HG02642 (cell line): ENCODE measurements at regions not wholly inside any gene's neighbourhood (a gene's known extent, or its start where the extent isn't known, plus 50 kb on each side); places are given as distances from the start of the nearest gene placed in this dataset.

Experiments
- ATAC-seq: cut with Tn5 transposase; IDR thresholded peaks from one replicate; pipeline ENCODE4 v1.9.1; 2021; ENCODE audit warnings: mild to moderate bottlenecking; ENCODE audit not compliant: unreplicated experiment, poor library complexity

DNA sequence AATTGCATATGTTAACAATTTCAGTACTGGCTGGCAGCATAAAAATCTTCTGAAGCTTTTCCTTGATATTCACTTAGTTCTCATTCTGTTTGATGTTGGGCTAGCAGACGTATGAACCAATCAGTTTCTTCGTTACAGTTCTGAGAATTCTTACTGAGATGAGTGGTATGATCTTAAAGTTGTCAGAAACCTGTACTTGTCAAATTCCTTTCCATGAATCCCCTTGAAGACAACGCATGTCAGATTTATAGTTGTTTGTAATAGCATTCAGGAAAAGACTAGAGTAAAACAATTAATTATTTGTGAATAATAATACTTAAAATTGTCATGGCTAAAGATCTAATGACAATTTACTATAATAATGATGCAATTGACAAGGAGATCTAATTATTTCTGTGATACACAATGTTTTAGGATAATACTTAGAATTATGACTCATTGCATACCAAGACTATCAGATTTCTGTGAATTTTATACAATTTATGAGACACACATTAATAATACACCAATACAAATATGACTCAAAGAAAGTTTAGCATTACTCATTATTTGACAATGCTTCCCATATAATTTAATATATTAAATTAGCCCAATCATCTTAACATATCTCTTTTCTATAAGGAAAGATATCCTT, 447.2 kb downstream of the RFC3 start:
- ATAC-seq: no peak

DNA sequence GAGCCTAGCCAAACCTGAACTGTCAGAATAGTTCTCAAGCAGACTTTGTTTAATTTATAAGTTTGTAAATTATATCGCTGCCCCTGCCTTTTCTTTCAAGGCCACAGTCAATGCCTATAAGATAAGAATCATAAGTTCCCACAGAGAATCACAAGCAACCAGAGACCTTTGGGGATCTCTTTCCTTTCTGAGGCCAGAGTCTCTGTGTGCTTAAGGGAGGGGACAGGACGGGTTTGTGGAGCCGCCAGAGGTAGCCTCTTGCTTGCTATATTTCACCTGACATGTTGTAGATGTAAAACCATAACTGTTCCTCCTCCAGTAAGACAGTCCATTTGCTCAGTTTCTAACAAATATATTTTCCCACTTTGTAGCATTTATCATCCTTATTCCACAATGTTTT, 458.8 kb downstream of the RFC3 start:
- ATAC-seq: no peak

DNA sequence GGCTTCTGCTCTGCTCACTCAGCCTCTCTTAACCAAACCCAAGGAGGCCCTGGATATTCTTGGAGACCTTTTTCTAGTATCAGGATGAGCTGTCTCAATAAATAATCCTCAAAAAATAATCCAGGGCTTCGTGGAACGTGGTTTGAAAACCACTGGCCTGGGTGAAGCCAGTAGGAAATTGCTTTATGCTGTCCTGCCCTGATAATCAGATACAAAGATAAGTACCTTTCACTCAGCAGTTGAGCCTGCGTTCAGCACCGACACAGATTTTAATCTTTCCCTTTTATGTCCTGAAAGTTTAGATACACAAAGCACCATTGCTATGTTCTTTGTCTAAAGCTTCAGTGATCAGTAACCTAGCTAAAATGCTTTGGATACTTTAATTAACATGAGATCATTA, 460.0 kb downstream of the RFC3 start:
- ATAC-seq: no peak

DNA sequence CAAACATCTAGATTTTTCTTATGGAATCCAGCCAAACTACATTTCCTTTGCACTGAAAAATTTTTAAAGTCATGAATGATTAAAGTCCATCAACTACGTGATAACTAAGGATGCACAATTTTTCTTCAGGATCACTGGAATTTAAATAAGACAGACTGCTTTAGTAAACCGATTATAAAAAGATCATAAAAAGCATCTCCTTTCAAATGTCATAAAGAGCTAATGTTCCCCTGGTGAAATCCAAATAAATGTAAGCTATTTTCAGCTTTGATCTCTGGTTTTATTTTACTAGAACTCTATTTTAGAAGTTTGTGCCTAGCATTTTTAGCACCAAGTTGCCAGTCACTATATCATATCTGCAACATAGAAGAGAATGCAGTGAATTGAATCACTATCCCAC, 460.8 kb downstream of the RFC3 start:
- no peak for ATAC-seq

DNA sequence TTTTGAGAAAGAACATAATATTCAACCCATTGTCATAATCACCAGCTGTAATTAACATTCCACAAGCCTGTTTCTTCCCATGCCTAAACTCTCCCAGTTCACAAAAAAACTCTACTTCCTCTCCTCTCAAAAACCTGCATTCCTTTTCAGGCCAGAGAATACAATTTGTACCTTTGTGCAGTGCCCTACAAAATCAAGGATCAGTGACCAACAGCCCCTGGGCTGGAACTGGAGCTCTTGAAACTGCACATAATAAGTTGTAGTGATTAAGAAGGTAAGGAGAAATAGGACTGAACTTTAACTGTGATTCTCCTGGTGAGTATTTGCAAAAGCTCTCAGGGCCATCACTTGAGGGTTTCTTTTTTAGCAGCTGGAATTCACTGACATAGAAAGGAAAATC, 472.7 kb downstream of the RFC3 start:
- ATAC-seq: no peak

DNA sequence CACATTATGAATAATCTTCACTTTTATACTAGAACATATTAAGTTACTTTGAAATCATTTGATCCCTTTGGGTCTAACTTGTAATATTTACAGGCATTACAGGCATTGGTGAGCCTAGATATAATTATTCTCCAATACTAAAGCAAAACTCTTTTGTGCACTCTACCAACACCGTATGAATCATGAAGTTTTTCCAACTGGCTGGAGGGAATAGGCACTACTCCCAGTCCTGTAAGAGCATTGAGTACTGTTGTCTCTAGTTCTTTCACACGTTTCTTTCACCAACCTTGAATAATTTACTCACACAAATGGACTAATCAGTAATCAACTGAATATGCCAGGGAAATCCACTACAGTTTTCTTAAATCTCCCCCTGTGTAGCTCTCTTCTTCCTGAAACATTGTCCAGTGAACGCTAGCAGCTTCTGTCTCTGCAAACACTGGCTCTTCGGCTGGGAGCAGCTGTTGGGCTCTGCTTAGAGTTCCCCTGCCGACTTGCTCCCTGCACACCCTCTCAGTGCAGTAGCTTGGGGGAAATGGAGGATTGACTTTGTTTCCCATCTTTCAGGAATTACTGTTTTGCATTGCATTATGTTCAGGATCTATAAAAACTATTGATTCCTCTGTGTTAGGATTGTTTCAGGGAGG, 476.7 kb downstream of the RFC3 start:
- no peak for ATAC-seq

DNA sequence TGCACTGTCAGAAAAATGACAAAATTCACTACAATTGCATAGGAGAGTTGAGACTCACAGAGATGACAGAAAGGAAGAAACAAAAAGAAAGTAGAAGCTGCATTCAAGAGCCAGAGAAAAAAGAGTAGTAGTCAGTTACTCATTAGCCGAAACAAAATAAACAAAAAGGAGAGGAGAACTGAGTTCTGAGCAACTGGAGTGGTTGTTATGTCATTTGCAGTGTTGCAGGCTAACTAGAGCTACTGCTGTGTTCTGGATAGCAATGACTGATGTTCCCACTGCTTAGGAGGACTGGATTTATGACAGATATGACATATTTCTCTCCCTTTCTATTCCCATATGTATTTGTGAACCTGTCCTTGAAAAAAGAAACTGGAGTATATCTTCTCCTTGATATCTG, 482.6 kb downstream of the RFC3 start:
- no peak for ATAC-seq

DNA sequence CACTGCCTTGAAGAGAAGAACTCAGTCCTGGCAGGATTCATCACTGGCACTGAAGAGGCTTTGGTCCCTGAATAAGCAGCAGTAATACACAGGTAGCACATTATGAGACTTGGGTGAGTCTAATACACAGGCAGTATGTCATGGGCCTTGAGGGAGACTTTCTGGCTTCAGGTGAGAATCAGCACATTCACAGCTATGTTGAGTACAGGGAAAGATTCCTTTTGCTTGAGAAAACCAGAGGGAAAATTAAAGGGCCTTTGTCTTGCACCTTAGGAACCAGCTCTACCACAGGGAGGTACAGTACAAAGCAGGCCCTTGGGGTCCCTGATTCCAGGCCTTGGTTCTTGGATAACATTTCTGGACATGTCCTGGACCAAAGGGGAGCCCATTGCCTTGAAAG, 484.6 kb downstream of the RFC3 start:
- ATAC-seq: no peak

DNA sequence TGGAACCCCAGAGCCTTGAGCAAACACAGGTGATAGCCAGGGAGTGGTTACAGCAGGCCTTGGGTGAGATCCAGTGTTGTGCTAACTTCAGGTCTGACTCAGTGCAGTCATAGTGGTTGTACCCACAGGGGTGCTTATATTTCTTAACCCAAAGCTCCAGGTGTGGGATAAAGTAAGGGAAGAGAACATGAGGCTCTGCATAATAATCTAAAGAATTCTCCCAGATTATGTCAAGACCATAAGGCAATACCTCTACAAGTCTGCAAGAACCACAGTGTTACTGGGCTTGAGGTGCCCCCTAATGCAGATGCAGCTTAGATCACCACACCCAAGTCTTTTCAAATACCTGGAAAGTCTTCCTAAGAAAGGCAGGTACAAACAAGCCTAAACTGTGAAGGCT, 485.4 kb downstream of the RFC3 start:
- no peak for ATAC-seq

DNA sequence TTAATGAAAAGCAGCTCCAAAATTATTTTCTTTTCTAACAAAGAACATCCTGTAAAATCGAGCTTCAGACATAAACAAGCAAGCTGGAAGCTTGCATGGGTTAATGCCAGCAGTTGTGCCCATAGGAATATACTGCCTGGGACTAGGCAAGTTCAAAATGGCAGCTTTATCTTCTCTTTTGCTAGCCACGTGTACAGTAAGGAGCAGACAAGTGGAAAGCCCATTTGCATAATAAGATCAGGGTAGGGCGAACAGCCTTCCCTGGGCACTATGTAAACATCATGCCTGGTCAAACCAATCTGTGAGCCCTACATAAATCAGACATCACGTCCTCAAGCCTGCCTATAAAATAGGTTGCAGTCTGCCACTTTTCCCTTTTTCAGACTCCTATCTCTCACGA, 489.7 kb downstream of the RFC3 start:
- ATAC-seq: no peak

DNA sequence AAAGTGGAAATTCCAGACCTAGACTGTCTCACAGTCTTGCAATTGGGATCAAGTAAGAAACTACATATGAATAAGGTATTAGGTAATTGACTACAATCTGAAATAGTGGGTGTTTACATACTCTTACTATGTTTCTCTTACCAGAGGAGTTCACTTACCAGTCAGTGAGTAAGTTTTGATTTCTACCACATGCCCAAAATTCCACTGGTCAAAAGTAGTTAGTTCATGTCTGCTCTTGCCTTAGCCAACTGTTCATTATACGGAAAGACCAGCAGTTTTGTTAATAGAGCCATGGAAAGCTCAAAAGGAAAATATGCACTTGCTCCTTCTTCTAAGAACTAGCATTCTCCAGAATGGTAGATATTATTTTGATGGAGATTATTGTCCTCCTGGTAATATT, 490.8 kb downstream of the RFC3 start:
- ATAC-seq: no peak

DNA sequence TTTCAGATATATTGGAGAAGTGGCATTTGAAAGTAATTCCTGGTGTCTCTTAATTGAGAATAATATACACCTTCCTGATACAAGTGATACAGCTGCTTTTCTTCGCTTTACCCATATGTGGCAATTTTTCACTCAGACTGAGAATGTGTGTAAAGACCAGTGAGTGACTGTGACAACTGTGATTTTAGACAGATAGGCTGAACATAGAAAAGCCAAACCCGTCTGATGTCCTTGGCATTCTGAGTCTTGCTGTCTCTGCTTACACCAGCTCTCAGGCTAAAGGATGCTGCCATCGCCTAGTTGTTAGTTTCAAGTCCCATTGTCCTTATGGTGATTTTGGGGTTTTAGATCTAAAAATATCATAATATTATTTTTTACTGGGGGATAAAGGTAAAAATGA, 492.6 kb downstream of the RFC3 start:
- no peak for ATAC-seq

DNA sequence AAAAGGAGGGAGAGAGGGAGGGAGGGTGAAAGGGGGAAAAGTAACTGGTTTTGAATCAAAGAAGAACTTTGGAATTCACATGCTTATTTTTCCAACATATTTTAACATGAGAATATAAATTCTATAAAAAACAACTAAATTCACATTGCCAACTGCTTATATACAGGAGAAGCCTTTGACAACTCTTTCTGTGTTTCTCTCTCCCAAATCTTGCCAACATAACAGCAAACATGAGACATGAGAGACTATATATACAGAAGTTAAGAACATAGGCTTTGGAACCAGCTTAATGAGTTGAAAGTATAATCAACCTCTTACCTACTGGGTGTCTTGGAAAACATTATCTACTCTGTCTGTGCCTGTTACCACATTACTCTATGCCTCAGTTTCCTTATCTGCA, 493.3 kb downstream of the RFC3 start:
- no peak for ATAC-seq

DNA sequence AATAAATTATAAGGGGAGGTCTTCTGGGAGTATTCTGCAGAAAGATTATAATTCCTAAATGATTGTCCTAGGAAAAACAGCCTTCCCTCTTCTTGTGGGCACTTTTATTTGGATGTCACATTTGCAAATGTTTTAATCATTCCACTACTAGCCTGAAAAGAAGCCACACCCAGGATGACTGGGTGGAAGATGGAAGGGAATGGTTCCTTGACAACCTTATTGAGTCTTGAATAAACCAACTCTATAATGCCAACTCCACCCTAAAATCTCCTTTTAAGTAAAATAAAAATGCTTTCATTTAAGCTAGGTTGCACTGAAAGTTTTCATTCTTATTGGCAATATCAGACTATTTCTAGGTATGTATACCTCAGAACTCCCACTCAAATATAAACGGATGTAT, 494.6 kb downstream of the RFC3 start:
- no peak for ATAC-seq

DNA sequence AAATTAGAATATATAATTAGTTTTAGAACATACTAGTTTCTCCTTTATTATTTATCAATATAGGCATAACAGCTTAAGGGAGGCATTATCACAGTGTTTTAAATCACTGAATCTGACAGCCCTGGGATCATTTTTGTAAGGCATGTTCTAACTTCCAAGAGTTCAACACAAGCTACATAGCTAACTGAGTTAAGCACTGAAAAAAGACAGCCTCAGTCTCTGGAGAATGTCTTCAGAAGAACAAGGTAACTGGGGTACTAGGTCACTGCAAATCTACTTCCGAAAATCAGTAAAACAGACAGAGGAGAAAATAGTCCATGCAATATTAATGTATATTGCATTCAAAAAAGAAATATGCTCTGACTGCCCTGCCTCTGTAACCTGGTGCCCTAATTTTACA, 502.1 kb downstream of the RFC3 start:
- no peak for ATAC-seq

DNA sequence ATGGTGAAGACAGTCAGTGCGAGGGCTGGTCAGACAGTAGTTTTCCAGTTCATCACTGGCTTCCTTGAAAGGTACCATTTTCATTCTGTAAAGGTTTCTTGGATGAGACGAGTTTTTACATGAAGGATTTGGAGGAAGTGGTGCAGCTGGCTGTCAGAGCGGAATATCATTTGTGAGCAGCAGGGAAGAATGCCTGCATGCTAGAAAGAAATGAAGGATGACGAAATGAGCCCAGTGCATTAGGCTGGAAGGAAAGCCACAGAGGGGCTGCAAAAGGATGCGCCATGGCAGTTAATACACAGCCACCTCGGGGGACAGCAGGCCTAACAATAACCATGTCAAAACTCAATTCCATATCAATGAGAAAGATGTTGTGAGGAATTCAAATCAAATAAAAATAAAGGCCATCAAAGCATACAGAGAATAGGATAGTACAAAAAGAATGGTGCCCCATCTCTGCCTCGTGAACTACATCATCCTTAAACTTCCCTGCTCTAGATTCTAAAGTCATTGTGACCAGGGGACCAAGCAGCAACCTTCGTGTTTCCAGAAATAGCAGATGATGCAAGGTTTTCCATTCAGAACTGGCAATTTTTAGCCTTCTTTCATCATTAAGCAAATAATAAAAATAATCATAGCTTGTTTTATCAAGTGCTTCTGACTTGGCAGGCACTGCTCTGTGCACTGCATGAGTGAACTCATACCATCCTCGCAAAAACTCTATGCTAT, 504.2 kb downstream of the RFC3 start:
- no peak for ATAC-seq

DNA sequence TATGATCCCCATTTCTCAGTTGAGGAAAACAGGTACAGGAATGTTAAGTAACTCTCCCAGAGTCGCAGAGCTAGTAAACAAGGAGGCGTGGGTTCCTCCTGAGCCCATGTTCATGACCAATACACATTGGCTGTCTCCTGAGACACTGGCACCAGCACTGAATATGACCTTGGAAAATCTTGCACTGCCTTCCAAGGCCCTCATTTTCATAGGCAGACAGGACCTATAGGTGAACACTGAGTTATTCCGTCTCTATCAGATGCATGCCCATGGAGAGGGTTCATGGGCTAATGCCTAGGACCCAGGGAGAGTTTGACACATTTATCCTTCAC, 504.8 kb downstream of the RFC3 start:
- no peak for ATAC-seq

DNA sequence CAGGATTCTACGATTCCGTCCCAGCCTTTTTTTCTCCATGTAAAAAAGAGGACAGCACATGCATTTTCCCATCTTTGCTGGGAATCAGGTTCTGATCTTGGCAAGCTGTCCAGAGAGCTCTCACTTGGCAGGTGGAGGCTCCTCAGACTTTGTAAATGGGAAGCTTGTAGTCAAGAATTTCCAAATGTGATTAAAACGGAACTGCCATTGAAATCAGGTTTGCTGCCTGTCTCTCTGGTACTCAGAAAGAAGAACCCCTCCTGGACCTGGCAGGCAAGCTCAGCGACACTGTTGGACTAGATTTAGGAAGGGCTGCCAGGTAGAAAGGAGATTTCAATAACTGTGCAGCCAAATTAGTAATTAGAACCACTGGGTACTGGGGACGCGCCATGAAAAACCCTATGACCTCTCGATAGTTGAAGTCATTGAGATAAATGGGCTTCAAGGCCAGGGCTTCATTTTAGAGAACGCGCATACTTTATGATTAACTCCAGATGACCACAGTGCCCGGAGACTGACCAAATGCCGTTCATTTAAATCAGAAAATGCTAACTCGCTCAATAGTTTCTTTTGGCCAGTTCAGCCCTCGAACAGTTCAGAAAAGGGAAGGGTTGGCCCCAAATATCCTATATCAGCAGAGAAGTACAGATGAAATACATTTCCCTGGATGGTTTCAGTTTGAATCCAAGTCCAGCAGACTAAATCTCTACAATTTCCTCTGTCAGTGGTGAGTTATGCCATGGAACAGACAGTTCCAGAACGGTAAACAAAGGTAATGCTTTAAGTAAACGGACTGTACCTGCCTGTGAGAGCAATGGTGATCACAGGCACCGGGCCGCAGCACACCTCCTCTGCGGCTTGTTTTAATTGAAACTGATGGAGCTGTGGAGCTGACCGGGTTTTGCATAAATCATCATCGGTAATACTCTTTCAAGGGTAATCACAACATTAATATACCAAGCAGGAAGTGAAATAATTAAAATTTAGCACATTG, 517.4 kb downstream of the RFC3 start:
- no peak for ATAC-seq

DNA sequence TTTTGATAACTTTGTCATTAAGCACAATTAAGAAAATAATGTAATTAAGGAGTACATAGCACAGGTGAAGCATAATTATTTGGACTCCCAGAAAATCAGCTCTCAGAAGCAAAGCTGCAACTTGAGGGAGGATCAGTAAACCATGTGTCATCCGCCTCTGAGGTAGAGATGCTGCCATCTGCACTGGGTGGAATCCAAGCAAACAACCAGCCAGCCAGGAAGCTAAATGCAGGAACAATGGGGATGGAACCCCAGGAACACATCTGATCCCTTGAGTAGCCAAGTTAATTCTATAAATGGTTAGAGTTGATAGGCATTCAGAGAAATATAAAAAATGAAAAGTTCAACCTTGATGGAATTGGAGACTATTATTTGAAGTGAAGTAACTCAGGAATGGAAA, 520.2 kb downstream of the RFC3 start:
- ATAC-seq: no peak

DNA sequence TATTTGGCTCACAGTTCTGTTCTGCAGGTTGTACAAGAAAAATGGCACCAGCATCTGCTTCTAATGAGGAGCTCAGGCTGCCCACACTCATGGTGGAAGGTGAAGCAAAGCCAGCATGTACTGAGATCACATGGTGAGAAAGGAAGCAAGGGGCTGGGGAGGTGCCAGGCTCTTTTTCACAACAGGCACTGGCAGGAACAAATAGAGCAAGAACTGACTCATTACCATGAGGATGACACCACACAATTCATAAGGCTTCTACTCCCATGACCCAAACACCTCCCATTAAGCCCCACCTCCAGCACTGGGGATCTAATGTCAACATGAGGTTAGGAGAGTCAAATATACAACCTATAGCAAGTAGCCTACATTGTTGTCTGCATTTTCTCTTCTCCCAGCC, 522.6 kb downstream of the RFC3 start:
- ATAC-seq: no peak

DNA sequence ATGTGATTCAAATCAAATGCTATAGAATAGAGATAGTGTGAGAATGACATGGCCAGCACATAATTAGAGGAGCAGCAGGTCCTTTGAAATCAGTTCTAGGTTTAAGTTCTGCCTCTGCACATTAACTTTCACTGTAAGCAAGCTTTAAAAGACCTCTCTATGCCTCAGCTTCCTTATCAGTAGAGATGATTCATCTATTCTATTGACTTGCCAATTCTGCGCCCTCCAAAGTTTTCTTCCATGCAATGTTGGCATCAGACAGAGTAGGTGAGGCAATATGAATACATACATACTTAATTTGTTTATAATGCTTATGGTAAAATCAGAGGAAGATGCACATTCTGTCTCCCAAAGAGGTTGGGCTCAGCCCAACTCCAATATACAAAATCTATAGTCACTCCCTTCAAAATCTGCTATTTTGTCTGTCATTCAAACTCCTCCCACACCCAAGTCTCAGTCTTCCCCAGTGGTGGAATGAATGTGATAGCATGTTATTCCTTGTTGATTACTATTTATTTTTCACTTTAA, 525.5 kb downstream of the RFC3 start:
- ATAC-seq: no peak
